ENCODE measurements at regions not wholly inside any gene's neighbourhood (a gene's known extent, or its start where the extent isn't known, plus 50 kb on each side); places are given as distances from the start of the nearest gene placed in this dataset.
"Not testable (repeated sequence)": the region's sequence is repeated elsewhere in the genome, so short reads cannot be mapped to it uniquely, and the experiment has no call there.

DNA sequence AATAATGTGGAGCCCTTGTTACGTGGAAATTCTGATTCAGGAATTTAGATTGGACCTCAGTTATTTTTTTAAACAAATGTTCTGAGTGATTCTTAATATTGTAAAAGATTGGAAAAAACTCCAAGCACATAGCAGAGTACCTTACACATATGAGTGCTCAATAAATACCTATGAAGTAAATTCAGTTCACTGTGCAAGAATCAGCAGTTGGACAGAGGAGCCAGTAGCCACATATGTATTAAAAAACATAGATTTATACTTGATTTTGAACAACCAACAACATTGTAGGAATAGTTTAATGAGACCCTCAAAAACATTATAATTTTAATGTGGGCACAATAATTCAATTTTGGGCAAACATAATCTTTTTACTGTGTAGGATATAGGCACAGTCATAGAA lies 109.3 kb upstream of the B3GAT2 start:
- DNase-seq, result no peak

DNA sequence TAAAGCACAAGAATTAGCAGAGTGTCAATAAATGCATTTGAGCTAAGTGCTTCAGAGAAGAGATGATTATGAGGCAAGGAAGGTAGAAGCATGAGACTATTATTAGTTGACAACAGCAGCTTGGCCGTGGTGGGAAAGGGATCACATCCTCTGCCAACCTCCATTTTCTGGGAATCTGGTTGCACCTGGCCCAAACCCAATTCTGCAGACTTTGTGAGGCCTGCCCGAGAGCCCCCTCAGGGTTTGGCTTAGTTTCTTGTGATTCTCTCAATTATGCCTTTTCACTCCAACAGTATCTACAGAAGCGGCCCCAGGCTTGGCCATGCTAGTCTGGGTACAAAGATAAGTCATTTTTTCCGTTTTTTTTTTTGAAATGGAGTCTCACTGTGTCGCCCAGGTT lies 111.0 kb upstream of the B3GAT2 start:
- DNase-seq, result no peak

DNA sequence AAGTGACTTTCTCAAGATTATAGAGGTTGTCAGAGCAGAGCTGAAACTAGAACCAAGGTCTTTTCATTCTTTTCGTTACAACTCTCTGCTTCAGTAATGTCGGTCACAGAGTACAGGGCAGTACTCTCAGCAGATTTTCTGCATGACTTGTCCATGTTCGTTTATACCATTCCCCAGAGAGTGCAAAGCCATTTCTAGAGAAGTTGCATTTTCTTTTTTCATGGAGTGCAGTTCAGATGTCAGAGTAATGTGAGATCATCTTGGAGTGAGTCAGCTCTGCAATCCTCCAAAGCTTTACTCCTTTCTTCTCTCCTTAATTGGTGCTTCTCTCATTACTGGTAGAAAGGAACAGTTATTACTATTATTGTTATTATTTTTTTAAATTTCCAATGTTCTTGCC lies 115.6 kb upstream of the B3GAT2 start:
- no peak for DNase-seq

DNA sequence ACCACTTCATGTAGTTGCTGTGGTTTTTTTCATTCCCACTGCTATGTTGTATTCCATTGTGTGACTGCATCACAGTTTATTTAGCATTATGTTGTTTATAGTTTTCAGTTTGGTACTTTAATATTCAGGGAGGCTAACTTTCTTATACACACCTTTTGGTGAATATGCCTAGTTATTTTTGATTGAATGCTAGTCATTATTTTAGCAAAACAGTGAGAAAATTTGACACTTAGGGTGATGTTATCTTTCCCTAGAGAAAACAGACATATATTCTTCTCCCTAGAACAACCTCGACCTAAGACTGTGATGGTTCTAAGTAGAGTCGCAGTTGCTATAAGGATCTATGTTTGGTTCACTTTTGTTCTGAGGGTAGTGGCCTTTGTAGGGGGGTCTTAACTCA lies 120.8 kb upstream of the B3GAT2 start:
- no peak for DNase-seq

DNA sequence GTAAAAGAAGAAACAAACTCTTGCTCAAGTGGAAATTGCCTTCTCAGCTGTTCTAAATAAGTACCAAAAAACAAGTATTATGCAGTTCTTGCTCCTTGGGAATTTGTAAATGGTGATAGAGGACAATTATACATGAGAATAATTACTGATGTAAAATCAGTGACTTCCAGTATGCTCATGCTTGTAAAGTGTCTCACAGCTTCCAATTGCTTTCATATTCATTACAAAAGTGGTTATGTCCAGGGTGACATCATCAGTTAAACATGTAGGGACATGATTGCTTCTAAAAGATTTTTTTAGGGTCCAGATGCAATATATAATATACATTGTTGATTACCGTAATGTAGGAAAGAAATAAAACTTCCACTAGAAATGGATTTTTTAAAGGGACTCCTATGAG lies 122.8 kb upstream of the B3GAT2 start:
- no peak for DNase-seq

DNA sequence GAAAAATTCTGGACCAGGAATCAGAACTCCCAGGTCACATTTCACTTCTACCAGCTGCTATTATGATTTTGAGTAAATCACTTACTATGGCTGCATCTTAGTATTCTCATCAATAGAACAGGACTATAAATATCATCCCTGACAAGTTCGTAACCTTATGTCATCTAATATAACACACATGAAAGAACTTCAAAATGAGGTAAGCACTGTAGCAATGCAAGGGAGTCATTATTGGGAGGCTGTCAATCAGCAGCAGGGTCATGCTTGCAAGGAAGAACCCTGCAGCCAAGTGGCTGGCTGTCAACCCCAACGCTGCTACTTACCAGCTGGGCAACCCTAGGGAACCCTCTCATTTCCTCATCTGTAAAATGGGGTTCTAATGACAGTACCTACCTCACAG lies 123.3 kb upstream of the B3GAT2 start:
- no peak for DNase-seq

DNA sequence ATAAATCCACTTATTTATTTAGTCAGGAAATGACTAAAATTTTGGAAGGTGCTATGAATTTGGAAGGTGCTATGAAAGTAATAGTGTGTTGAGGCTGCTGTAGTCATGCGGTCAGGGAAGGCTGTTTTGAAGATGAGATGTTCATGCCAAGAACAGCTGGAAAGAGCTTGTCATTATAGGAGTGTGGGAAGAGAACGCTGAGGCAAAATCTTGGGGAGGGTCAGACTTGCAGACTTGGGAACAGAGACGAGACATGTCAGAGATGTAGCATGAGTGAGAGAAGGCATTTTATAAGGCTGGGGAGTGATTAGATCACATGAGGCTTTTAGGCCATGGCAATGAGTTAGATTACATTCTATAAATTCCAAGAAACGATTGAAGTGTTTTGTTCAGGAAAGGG lies 124.0 kb upstream of the B3GAT2 start:
- DNase-seq, result no peak

DNA sequence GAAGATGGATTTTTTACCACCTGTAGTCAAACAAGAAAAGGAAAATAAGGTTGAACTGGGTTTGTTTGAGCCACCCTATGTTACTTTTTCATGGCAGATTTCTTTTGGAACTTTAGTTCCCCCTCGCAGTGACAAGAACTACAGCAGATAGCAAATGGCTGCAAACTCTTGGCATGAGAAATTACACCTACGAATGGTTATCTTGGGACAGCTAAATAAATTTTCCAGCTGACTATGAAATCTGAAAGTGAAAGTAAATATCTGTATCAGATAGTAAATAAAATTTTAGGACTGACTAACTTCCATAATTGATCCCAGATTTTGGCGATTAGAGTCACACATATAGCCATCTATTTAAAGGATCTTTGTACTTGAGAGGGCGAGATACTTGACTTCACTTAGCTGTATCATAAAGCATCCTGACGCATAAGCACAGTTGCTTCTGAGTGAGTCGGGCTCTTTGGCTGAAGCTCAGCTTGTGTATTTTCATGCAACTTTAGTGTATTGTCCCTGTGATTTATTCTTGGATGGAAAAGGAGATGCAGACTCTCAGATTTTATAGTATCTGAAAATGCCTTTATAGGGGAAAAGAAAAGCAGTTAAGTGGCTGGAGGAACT lies 125.3 kb upstream of the B3GAT2 start:
- no peak for DNase-seq

DNA sequence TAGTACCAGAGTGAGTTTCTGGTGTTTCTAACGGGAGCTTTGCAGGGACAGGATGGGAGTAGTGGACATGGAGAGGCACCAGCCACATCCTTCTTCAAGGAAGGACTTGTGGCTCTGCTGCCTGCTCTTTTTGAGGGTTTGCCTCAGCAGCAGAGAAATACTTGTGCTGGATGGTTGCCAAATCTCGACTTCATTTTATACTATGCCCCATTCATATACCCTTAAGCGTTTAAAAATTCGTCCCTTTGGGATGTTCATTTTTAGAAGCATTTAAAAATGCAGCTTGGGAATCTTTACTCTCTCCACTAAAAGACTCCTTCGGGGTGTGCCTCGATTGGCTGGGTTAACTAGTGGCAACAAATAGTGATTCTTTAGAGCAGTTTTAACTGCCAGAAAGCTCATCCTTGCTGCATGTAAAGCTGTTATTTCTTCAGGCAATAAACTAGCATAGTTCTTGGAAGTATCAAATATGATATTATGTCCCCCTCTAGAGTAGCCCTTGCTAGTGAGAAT lies 126.5 kb upstream of the B3GAT2 start:
- DNase-seq, result no peak

DNA sequence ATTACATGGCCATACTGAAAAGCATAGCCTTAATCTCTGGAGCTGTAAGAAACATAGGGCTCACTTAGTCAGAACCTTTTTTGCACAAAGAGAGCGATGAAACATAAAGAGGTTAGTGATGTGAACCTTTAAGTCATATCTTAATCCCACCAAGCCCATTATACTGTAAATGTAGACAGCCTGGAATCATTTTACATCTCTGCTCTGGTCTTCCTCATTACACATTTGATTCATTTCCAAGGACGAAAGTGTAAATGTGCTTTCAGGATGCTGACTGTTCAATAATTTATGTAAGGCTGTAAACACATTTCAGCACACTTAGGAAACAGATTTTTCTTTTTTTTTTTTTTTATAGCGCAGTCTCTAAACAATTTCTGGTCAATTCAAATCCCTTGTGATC lies 131.3 kb upstream of the B3GAT2 start:
- DNase-seq, result no peak

DNA sequence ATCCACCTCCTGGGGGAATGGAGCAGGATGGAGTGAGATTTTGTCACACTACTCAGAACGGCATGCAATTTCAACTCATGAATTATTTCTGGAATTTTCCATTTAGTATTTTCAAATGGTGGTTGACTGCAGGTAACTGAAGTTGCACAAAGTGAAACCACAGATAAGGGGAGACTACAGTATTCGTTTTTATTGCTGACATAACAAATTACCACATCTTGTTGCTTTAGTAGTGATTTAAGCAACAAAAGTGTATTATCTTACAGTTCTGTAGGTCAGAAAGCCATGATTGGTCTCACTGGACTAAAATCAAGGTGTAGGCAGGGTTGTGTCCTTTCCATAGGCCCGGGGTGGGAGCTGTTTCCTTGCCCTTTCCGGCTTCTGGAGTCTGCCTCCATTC lies 133.4 kb upstream of the B3GAT2 start:
- DNase-seq, result no peak

DNA sequence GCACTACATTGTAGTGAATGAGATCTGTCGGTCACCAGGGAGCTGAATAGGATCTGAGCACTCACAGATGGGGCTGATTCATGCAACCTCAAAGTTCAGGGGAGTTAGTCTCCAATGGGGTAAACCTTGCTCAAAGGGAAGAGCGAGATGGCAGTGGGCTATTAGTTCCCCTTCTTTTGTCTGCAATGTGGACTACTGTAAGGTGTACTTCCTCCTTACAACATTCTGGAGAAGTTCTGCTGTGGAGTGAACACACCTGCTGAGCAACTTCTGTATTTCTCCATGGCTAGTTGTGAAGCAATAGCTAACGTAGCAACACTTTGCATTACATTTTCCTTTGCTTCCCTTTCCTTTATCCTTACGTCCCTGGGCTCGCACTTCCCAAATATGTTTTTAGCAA lies 134.3 kb upstream of the B3GAT2 start:
- no peak for DNase-seq

DNA sequence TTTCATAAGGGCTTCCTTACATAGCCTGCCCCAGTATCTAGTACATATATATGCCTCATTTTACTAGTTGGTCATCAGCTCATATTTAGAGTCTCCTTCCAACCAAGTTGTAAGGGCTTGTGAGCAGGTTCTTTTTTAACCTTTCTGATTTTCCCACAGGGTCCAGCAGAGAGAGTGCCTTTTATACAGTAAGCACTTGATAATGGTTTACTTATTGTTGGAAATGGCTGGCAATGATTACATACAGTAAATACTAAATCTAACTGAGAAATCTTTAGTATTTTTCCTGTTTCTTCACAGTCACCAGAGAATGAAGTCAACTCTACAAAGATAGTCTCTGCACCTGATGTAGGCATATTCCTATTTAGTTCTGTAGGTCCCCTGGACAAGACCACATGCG lies 135.1 kb upstream of the B3GAT2 start:
- DNase-seq, result no peak

DNA sequence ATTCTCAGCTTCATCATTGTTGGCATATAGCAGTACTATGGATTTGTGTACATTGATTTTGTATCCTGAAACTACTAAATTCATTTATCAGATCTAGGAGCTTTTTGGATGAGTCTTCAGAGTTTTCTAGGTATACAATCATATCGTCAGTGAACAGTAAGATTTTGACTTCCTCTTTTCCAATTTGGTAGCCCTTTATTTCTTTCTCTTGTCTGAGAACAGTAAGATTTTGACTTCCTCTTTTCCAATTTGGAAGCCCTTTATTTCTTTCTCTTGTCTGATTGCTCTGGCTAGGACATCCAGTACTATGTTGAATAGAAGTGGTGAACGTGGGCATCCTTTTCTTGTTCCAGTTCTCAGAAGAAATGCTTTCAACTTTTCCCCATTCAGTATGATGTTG lies 140.4 kb upstream of the B3GAT2 start:
- DNase-seq, result not testable (repeated sequence)

DNA sequence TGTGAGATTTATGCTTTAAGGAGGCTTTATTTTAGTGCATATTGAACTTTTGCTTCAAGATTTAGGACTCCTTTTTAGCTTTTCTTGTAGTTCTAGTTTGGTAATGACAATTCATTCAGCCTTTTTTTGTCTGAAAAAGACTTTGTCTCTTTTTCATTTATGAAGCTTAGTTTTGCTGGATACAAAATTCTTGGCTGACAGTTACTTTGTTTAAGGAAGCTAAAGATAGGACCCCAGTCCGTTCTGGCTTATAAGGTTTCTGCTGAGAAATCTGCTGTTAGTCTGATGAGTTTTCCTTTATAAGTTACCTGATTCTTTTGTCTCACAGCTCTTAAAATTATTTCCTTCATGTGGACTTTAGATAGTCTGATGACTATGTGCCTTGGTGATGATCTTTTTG lies 142.8 kb upstream of the B3GAT2 start:
- DNase-seq, result no peak

DNA sequence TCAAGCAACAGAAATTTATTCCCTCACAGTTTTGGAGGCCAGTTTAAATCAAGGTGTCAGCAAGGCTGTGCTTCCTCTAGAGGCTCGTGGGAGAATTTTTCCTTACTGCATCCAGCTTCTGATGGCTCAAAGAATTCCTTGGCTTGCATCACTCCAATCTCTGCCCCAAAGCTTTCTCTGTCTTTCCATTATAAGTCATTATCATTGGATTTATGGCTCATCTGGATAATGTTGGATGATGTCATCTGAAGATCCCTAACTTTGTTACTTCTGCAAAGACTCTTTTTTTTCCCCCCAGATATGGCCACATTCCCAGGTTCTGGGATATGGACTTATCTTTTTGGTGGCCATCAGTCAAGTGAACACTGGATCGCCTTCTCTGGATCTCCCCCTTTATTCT lies 146.3 kb upstream of the B3GAT2 start:
- no peak for DNase-seq

DNA sequence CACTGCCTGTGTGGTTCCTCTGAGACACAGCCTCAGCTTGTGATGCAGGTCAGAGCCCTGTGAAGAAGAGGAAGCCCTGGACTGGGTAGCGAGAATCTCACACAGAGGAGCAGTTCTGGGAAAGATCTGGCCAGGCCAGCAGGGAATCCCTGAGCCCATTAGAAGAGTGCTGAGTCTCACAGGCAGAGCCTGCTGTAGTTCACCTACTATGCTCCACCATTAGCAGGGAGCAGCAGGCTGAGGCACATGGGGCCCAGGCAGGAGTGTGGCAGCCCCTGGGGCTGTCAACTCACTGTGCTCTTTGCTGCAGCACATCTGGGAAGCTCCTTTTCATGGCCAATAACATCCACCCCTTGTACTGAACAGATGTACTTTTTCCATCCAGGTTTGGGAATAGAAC lies 146.8 kb upstream of the B3GAT2 start:
- DNase-seq, result no peak

DNA sequence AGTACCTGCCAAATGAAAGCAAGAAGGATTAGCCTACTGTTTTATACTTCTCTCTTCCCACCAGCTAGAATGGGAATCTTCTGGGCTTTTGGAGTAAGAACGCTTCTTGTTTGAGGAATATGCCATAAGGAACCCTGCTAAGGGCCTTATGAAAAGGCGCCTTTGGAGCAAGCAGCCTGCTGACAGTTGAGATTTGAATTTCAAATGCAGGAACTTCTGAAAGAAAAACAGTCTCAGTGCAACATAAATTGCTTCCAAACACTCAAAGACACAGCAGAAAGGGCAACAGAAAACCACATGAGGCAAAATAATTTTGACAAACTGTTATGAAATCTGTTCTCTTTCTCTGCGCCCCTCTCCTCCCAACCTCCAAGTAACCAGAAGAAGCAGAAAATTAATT lies 149.4 kb upstream of the B3GAT2 start:
- DNase-seq, result no peak

DNA sequence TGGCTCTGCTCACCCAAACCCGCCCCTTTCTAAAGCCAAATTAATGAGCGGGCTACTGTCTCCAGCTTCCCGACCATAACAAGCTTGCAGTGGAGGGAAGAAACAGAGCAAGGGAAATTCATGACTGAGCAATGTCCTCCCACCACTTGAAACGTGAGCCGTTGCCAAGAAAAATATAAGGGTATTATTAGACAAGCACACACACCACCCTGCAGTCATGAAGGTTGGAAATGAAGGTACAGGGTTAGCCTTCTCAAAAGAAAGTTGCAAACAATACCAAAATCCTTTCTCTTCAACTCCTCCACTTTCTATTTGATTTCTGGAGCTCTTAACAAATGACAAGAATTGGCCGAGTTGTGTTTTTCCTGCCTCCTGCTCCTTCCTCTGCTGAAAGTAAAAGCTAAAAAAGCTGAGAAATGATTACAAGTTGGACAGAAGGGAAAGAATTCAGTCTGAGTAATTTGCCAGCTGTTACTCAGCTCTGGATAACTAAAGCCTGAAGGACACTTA lies 151.1 kb upstream of the B3GAT2 start:
- no peak for DNase-seq

DNA sequence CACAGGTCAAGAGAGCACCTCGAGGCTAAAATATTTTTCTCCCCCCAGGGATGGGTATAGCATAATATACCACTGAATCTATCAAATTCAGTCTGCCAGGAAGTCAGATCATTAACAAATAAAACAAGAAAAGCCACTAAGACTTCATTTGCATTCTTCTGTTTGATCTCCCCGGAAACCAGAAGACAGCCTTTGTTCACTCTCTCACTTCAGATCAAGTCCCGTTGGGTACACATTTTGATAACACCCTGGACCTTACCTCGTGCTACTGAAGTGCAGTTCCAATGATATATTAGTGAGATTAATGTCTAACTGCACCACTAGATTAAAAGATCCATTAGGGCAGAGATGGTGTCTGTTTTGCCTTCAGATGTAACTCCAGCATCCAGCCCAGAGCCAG lies 157.7 kb upstream of the B3GAT2 start:
- no peak for DNase-seq

DNA sequence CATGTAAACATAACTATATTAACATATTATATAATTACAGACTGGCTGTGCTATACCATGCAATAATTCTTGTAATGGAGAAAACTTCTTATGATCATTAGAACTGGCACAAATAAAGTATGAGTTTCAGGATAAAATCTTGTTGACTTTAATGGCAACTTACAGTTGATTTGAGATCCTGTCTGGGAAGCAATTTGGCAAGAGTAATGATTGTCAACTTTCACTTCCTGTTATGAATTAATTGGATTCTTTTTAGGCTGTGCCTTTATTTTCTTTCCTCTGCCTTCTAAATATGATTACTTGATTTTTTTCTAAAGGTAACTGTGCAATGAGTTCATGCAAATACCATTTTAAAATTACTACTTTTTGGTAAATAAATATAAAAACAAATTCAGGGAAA lies 158.1 kb upstream of the B3GAT2 start:
- DNase-seq, result no peak

DNA sequence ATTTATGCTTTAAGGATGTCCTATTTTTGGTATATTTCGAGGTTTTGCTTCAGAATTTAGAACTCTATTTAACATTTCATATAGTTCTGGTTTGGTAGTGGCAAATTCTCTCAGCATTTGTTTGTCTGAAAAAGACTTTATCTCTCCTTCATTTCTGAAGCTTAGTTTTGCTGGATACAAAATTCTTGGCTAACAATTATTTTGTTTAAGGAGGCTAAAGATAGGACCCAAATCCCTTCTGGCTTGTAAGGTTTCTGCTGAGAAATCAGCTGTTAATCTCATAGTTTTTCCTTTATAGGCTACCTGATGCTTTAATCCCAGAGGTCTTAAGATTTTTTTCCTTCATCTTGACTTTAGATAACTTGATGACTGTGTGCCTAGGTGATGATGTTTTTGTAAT lies 162.7 kb upstream of the B3GAT2 start:
- no peak for DNase-seq

DNA sequence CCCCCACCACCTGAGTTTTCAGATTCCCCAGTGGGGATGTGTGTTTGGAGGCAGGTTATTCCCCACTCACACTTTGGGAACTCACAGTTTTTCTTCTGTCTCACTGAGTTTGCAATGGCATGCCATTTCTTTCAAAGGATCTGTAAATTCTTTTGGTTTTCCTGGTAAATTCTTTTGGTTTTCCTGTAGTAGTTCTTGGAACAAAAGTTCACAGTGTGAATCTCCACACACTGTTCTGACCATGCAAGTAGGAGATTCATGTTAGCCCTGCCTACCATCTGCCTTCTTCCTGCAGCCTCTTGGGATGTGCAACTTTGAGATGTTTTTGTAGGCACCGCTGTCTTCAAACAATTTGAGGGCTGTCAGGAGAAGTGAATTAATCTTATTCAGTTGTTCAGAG lies 165.6 kb upstream of the OGFRL1 start:
- no peak for DNase-seq

DNA sequence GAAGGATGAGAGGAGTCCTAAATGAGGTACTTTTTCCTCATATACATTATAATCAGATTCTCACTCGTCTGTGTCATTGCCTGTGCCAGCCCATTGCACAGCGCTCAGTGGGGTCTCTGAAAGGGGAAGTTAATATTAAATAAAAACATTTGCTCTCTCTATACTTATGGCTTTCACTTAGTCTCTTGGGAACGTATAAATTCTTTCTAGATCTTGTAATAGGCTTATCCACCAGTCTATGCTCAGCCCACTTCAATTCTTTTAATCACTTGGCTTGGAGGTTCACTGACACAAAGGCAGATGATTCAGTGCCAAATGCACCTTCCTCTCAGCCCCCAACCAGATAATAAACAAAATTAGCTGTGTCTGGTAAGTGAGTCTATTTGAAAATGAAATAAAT lies 164.3 kb upstream of the OGFRL1 start:
- DNase-seq, result no peak

DNA sequence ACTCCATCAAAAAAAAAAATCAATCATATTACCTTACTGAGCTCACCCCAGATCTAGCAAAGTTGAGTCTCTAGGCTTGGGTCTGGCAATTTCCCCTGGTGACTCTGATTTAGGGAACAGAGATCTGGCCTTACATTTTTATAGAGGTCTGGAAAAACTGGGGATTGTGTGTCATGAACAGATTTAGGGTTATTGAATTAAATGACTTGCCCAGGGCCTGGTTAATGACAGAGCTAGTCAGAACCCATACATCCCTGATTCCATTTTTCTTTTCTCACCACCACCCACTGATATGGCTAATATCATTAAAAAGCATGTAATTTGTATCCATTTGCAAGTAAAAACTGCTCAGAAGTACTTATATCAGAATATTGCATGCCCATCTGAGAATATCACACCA lies 163.4 kb upstream of the OGFRL1 start:
- no peak for DNase-seq

DNA sequence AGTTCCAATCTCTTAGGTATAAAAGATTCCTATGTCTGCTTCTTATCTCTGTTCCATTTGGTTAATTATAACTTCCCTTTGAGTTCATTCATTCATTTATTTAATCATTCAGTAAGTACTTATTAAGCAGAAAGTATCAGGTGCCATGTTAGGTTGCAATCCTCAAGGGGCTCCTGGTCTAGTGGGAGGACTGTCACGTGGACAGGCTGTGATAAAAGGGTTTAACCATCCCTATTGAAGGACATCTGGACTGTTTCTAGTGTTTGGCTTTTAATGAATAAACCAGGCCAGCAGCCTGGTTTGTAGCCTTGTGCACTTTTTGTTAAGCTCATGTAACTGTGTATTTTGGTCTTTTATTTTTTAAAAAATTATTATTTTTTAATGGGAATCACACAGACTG lies 162.1 kb upstream of the OGFRL1 start:
- no peak for DNase-seq
